HPDE6-E6E7 (cell line): ENCODE measurements at regions not wholly inside any gene's neighbourhood (a gene's known extent, or its start where the extent isn't known, plus 50 kb on each side); places are given as distances from the start of the nearest gene placed in this dataset.

ENCODE experiments used
- DNase-seq: peaks from one replicate; pipeline ENCODE4 v3.0.0; 2011; ENCODE audit warnings: missing footprints; ENCODE audit errors: extremely low spot score

- no peak for DNase-seq
These were observed 289.4 kb downstream of the SEC14L1 start for GRCh38 chr17:77429969-77430752.

- no peak for DNase-seq
These were observed 291.4 kb downstream of the SEC14L1 start for GRCh38 chr17:77432034-77432661.

GRCh38 chr17:77432742-77433141, 292.0 kb downstream of the SEC14L1 start:
- no peak for DNase-seq

GRCh38 chr17:77433385-77434135, 292.8 kb downstream of the SEC14L1 start:
- no peak for DNase-seq

GRCh38 chr17:77434136-77435114, 293.7 kb downstream of the SEC14L1 start:
- no peak for DNase-seq

- no peak for DNase-seq
These were observed 294.7 kb downstream of the SEC14L1 start for GRCh38 chr17:77435272-77436057.

- no peak for DNase-seq
These were observed 295.3 kb downstream of the SEC14L1 start for GRCh38 chr17:77436058-77436442.

- no peak for DNase-seq
These were observed 295.7 kb downstream of the SEC14L1 start for GRCh38 chr17:77436481-77436880.

- no peak for DNase-seq
These were observed 296.2 kb downstream of the SEC14L1 start for GRCh38 chr17:77437017-77437416.

- no peak for DNase-seq
These were observed 297.0 kb downstream of the SEC14L1 start for GRCh38 chr17:77437747-77438146.

- no peak for DNase-seq
These were observed 297.7 kb downstream of the SEC14L1 start for GRCh38 chr17:77438241-77439188.

GRCh38 chr17:77439189-77440018, 298.6 kb downstream of the SEC14L1 start:
- no peak for DNase-seq

GRCh38 chr17:77440560-77440981, 299.8 kb downstream of the SEC14L1 start:
- no peak for DNase-seq

GRCh38 chr17:77441130-77441920, 300.6 kb downstream of the SEC14L1 start:
- DNase-seq = no peak

GRCh38 chr17:77441940-77442339, 301.2 kb downstream of the SEC14L1 start:
- DNase-seq = no peak

- DNase-seq = no peak
These were observed 302.4 kb downstream of the SEC14L1 start for GRCh38 chr17:77442976-77443747.

- no peak for DNase-seq
These were observed 303.0 kb downstream of the SEC14L1 start for GRCh38 chr17:77443748-77444260.
